Neural progenitor cell (in vitro differentiated cells): ENCODE measurements at regions not wholly inside any gene's neighbourhood (a gene's known extent, or its start where the extent isn't known, plus 50 kb on each side); places are given as distances from the start of the nearest gene placed in this dataset.
A peak's percentile ranks its signal among the peaks of the same experiment; 100 is the strongest.

ENCODE experiments used
- DNase-seq: peaks from one replicate; pipeline ENCODE4 v3.0.0-alpha.2; 2016; ENCODE audit warnings: low spot score
- H2AFZ ChIP-seq: fragments of 200-600 bp; sonication (generic); replicated peaks from 2 replicates; pipeline ENCODE4 v1.6.1; 2016; ENCODE audit warnings: antibody characterized with exemption
- H3F3A ChIP-seq: fragments of 200-600 bp; sonication (generic); 2 replicates; pipeline ENCODE4 v1.6.1; 2016; ENCODE audit warnings: antibody characterized with exemption, low read depth
- H3K27ac ChIP-seq: fragments of 200-600 bp; sonication (generic); 2 replicates; pipeline ENCODE4 v1.5.1; 2016; ENCODE audit warnings: mild to moderate bottlenecking
- H3K27me3 ChIP-seq: fragments of 200-600 bp; sonication (generic); 2 replicates; pipeline ENCODE4 v1.6.1; 2016; ENCODE audit warnings: mild to moderate bottlenecking, moderate library complexity
- H3K36me3 ChIP-seq: fragments of 200-600 bp; sonication (generic); 2 replicates; pipeline ENCODE4 v1.5.1; 2016
- H3K4me1 ChIP-seq: fragments of 200-600 bp; sonication (generic); 2 replicates; pipeline ENCODE4 v1.6.1; 2016; ENCODE audit warnings: mixed run types
- H3K4me2 ChIP-seq: fragments of 200-600 bp; sonication (generic); 2 replicates; pipeline ENCODE4 v1.6.1; 2016
- H3K4me3 ChIP-seq: fragments of 200-600 bp; sonication (generic); 2 replicates; pipeline ENCODE4 v1.5.1; 2016
- H3K79me2 ChIP-seq: fragments of 200-600 bp; sonication (generic); 2 replicates; pipeline ENCODE4 v1.6.1; 2016; ENCODE audit warnings: low read depth
- H3K9ac ChIP-seq: fragments of 200-600 bp; sonication (generic); 2 replicates; pipeline ENCODE4 v1.6.1; 2016
- H3K9me3 ChIP-seq: fragments of 200-600 bp; sonication (generic); 2 replicates; pipeline ENCODE4 v1.5.1; 2016; ENCODE audit warnings: low read depth
- H4K20me1 ChIP-seq: fragments of 200-600 bp; sonication (generic); 2 replicates; pipeline ENCODE4 v1.6.1; 2016; ENCODE audit warnings: low read depth
- H3K27ac Mint-ChIP-seq: 3 replicates; pipeline ENCODE4 v1.8.0; 2021; ENCODE audit warnings: mixed read lengths
- H3K27me3 Mint-ChIP-seq: 2 replicates; pipeline ENCODE4 v1.8.0; 2022; ENCODE audit warnings: low read depth, mild to moderate bottlenecking, inconsistent platforms, moderate library complexity, mixed read lengths; ENCODE audit not compliant: insufficient read depth
- H3K36me3 Mint-ChIP-seq: 3 replicates; pipeline ENCODE4 v1.8.0; 2021; ENCODE audit warnings: mixed read lengths
- H3K4me1 Mint-ChIP-seq: 3 replicates; pipeline ENCODE4 v1.8.0; 2021; ENCODE audit warnings: mixed read lengths
- H3K4me3 Mint-ChIP-seq: 3 replicates; pipeline ENCODE4 v1.8.0; 2021; ENCODE audit warnings: mild to moderate bottlenecking, moderate library complexity, mixed read lengths
- H3K9me3 Mint-ChIP-seq: 3 replicates; pipeline ENCODE4 v1.8.0; 2020; ENCODE audit warnings: mixed read lengths
- EZH2 ChIP-seq: fragments of 200-600 bp; sonication (generic); IDR thresholded peaks from 2 replicates; pipeline ENCODE4 v1.6.1; 2017; ENCODE audit warnings: antibody characterized with exemption, mild to moderate bottlenecking, moderate library complexity
- EZH2phosphoT487 ChIP-seq: fragments of 200-600 bp; sonication (generic); IDR thresholded peaks from 2 replicates; pipeline ENCODE4 v1.6.1; 2017; ENCODE audit warnings: antibody characterized with exemption
- TF ChIP-seq, protein P1 (sequence below): fragments of 200-600 bp; sonication (generic); IDR thresholded peaks from 2 replicates; pipeline ENCODE4 v1.5.1; 2017; ENCODE audit warnings: antibody characterized with exemption, mild to moderate bottlenecking

DNA sequence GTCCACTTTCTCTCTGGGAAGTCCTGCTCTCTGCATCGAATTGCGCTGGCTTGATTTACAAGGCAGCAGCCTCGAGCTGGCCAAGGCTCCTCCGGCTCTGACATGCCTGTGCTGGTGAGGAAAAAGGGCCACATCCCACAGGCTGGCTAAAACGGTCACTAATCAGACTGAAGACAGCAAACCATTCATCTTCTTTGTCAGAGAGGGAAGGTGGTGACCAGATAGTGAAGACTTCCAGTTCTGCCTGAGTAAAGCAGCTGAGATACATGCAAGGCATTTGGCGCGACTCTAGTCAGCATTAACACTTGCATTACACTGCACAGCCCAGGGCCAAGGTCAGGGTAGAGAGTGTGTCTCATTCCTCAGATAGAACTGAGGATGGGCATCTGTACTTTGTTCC is 203.2 kb upstream of the MAP3K7 start:
- Histone ChIP-seq H3K9ac (no peak overlapping the region), H4K20me1 (no peaks in the 10 kb centered on the region), H3K9me3 (no peaks in the 10 kb centered on the region), H3K27me3 (no peaks in the 10 kb centered on the region), H2AFZ (no peak overlapping the region), H3K4me2 (no peak overlapping the region), H3K27ac (no peak overlapping the region), H3K79me2 (no peaks in the 10 kb centered on the region), H3F3A (no peaks in the 10 kb centered on the region), H3K4me1 (peaks cover 8% of the 10 kb centered on the region), H3K4me3 (no peak overlapping the region), H3K36me3 (no peaks in the 10 kb centered on the region)
- Mint-ChIP-seq H3K27me3 (peaks cover 2% of the 10 kb centered on the region), H3K36me3 (no peaks in the 10 kb centered on the region), H3K4me1 (peaks cover 15% of the 10 kb centered on the region), H3K27ac (no peak overlapping the region), H3K4me3 (no peak overlapping the region), H3K9me3 (no peaks in the 10 kb centered on the region)
- no peak for TF ChIP-seq EZH2
- TF ChIP-seq EZH2phosphoT487, result no peak
- TF ChIP-seq, protein P1, sequence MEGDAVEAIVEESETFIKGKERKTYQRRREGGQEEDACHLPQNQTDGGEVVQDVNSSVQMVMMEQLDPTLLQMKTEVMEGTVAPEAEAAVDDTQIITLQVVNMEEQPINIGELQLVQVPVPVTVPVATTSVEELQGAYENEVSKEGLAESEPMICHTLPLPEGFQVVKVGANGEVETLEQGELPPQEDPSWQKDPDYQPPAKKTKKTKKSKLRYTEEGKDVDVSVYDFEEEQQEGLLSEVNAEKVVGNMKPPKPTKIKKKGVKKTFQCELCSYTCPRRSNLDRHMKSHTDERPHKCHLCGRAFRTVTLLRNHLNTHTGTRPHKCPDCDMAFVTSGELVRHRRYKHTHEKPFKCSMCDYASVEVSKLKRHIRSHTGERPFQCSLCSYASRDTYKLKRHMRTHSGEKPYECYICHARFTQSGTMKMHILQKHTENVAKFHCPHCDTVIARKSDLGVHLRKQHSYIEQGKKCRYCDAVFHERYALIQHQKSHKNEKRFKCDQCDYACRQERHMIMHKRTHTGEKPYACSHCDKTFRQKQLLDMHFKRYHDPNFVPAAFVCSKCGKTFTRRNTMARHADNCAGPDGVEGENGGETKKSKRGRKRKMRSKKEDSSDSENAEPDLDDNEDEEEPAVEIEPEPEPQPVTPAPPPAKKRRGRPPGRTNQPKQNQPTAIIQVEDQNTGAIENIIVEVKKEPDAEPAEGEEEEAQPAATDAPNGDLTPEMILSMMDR, result no peak
- DNase-seq, result no peak

DNA sequence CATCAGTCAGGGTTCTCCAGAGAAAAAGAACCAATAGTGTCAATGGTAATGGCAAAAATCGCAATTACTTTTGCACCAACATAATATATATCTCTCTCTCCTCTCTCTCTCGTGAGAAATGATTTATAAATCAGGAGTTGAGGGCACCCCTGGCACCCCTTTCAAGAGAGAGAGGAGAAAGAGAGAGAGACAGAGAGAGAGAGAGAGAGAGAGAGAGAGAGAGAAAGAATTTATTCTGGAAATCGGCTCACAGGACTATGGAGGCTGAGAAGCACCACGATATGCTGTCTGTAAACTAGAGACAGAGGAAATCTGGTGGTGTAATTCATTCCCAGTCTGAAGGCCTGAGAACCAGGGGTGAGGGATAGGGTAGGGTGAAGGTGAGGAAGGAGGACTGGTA is 201.9 kb upstream of the MAP3K7 start:
- H3K27me3 ChIP-seq, result no peaks in the 10 kb centered on the region
- no peak overlapping the region for H3K4me3 ChIP-seq
- H3K9me3 ChIP-seq, result no peaks in the 10 kb centered on the region
- Mint-ChIP-seq H3K4me1 (peaks cover 15% of the 10 kb centered on the region), H3K27ac (no peak overlapping the region), H3K36me3 (no peaks in the 10 kb centered on the region), H3K27me3 (peaks cover 2% of the 10 kb centered on the region), H3K4me3 (no peak overlapping the region), H3K9me3 (no peaks in the 10 kb centered on the region)
- H3F3A ChIP-seq, result no peaks in the 10 kb centered on the region
- H3K4me1 ChIP-seq, result peaks cover 8% of the 10 kb centered on the region
- TF ChIP-seq, protein P1, result no peak
- TF ChIP-seq EZH2phosphoT487, result no peak
- no peak for TF ChIP-seq EZH2
- no peak for DNase-seq
- H4K20me1 ChIP-seq, result no peaks in the 10 kb centered on the region
- no peaks in the 10 kb centered on the region for H3K36me3 ChIP-seq
- H2AFZ ChIP-seq, result no peak overlapping the region
- no peak overlapping the region for H3K9ac ChIP-seq
- no peak overlapping the region for H3K4me2 ChIP-seq
- no peaks in the 10 kb centered on the region for H3K79me2 ChIP-seq
- H3K27ac ChIP-seq, result no peak overlapping the region

DNA sequence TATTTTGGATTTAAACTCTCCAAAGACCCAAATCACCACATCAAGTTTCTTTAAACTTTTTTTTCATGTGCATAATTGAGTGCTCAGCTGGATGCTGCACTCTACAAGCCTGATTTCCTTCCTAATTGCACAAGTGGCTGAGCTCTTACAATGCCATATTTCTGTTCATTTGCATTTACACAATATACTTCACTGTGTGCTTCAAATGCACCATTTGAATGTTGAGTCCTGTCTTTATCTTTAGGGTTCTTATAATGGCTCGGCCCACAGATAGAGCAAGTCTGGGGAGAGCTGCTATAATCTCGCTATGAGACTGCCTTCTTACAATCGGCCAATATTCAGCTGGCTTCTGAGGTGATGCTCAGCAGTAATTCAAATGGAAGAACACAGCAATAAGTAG is 200.6 kb upstream of the MAP3K7 start:
- Mint-ChIP-seq H3K4me1 (peaks cover 15% of the 10 kb centered on the region), H3K27ac (no peak overlapping the region), H3K9me3 (no peaks in the 10 kb centered on the region), H3K36me3 (no peaks in the 10 kb centered on the region), H3K4me3 (no peak overlapping the region), H3K27me3 (peaks cover 2% of the 10 kb centered on the region)
- Histone ChIP-seq H3K36me3 (no peaks in the 10 kb centered on the region), H3K4me2 (peak overlapping the region; percentile 27), H2AFZ (no peak overlapping the region), H3K79me2 (no peaks in the 10 kb centered on the region), H3F3A (no peaks in the 10 kb centered on the region), H3K27ac (no peak overlapping the region), H3K27me3 (no peaks in the 10 kb centered on the region), H3K9ac (no peak overlapping the region), H3K4me1 (peaks cover 8% of the 10 kb centered on the region), H4K20me1 (no peaks in the 10 kb centered on the region), H3K4me3 (no peak overlapping the region), H3K9me3 (no peaks in the 10 kb centered on the region)
- no peak for DNase-seq
- TF ChIP-seq EZH2phosphoT487 (no peak), EZH2 (no peak)
- TF ChIP-seq, protein P1, result no peak
